Ascending aorta (tissue), 2 donors: ENCODE measurements at regions not wholly inside any gene's neighbourhood (a gene's known extent, or its start where the extent isn't known, plus 50 kb on each side); places are given as distances from the start of the nearest gene placed in this dataset.
"Not testable (repeated sequence)": the region's sequence is repeated elsewhere in the genome, so short reads cannot be mapped to it uniquely, and the experiment has no call there.

Experiments
- DNase-seq, 2 donors: peaks; one replicate each; pipeline ENCODE4 v3.0.0-alpha.2; 2019; ENCODE audit warnings: low spot score in 2 of 2
- H3K27ac ChIP-seq, 2 donors: fragments of 200-600 bp; sonication (generic); one replicate each; pipeline ENCODE4 v1.5.1; 2016 to 2017; ENCODE audit warnings: mild to moderate bottlenecking in 1 of 2
- H3K27me3 ChIP-seq: fragments of 200-600 bp; sonication (generic); one replicate; pipeline ENCODE4 v1.5.1; 2017
- H3K36me3 ChIP-seq, 2 donors: fragments of 200-600 bp; sonication (generic); one replicate each; pipeline ENCODE4 v1.5.1; 2016
- H3K4me1 ChIP-seq, 2 donors: fragments of 200-600 bp; sonication (generic); one replicate each; pipeline ENCODE4 v1.5.1; 2016 to 2017; ENCODE audit warnings: mild to moderate bottlenecking in 1 of 2
- H3K4me3 ChIP-seq, 2 donors: fragments of 200-600 bp; sonication (generic); one replicate each; pipeline ENCODE4 v1.5.1; 2016 to 2017; ENCODE audit warnings: mild to moderate bottlenecking in 1 of 2
- H3K9me3 ChIP-seq, 2 donors: fragments of 200-600 bp; sonication (generic); one replicate each; pipeline ENCODE4 v1.5.1; 2016
- intact Hi-C: fragments of 100-400 bp; cut with DNase I; formaldehyde crosslinking; loops from one replicate; pipeline ENCODE4 v1.15.1; 2023
- TF ChIP-seq, protein P1 (sequence below), 3 experiments: fragments of 200-600 bp in 2 of 3; fragments of 450-650 bp in 1 of 3; sonication (generic) in 2 of 3; IDR thresholded peaks; one replicate each; pipeline ENCODE4 v1.5.1; 2016 to 2019; ENCODE audit warnings: antibody characterized with exemption in 3 of 3, mild to moderate bottlenecking in 1 of 3, moderate library complexity in 1 of 3

DNA sequence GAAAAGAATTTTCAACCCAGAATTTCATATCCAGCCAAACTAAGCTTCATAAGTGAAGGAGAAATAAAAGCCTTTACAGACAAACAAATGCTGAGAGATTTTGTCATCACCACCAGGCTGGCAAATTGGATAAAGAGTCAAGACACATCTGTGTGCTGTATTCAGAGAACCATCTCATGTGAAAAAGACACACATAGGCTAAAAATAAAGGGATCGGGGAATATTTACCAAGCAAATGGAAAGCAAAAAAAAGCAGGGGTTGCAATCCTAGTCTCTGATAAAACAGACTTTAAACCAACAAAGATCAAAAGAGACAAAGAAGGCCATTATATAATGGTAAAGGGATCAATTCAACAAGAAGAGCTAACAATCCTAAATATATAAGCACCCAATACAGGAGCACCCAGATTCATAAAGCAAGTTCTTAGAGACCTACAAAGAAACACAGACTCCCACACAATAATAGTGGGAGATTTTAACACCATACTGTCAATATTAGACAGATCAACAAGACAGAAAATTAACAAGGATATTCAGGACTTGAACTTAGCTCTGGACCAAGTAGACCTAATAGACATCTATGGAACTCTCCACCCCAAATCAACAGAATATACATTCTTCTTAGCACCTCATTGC is 55.9 kb upstream of the ACSM6 start:
- H3K4me3 ChIP-seq, H3K4me1 ChIP-seq, H3K27me3 ChIP-seq, DNase-seq, H3K36me3 ChIP-seq, H3K9me3 ChIP-seq, H3K27ac ChIP-seq: not testable (repeated sequence)
- intact Hi-C loops: loop anchor here (10.0 kb wide), 1 partner anchor 107 kb away; no protein-coding TSS in a partner anchor

DNA sequence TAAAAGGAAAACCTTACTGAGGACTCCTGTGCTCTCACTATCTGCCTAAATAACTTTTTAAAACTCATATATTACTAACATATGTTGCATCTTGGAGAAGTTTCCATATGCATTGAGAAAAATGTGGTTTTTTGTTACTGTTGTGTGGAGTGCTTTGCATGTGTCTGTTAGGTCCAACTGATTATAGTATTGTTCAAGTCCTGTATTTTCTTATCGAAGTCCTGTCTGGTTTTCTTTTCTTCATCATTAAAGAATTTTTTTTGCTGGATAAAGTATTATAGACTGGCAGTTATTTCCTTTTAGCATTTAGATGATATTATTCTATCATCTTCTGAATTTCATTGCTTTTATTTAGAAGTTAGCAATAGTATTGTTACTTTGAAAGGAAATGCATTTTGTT is 59.5 kb upstream of the ACSM6 start:
- Histone ChIP-seq H3K27me3 (no peaks in the 10 kb centered on the region), H3K4me1 (no peaks in the 10 kb centered on the region), H3K27ac (no peak overlapping the region), H3K36me3 (no peaks in the 10 kb centered on the region), H3K4me3 (no peak overlapping the region), H3K9me3 (no peaks in the 10 kb centered on the region)
- DNase-seq: no peak
- TF ChIP-seq, protein P1, sequence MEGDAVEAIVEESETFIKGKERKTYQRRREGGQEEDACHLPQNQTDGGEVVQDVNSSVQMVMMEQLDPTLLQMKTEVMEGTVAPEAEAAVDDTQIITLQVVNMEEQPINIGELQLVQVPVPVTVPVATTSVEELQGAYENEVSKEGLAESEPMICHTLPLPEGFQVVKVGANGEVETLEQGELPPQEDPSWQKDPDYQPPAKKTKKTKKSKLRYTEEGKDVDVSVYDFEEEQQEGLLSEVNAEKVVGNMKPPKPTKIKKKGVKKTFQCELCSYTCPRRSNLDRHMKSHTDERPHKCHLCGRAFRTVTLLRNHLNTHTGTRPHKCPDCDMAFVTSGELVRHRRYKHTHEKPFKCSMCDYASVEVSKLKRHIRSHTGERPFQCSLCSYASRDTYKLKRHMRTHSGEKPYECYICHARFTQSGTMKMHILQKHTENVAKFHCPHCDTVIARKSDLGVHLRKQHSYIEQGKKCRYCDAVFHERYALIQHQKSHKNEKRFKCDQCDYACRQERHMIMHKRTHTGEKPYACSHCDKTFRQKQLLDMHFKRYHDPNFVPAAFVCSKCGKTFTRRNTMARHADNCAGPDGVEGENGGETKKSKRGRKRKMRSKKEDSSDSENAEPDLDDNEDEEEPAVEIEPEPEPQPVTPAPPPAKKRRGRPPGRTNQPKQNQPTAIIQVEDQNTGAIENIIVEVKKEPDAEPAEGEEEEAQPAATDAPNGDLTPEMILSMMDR (IDR thresholded peaks at IDR 0.05): no peak
- intact Hi-C loops: loop anchor here (10.0 kb wide), 1 partner anchor 110 kb away; no protein-coding TSS in a partner anchor

DNA sequence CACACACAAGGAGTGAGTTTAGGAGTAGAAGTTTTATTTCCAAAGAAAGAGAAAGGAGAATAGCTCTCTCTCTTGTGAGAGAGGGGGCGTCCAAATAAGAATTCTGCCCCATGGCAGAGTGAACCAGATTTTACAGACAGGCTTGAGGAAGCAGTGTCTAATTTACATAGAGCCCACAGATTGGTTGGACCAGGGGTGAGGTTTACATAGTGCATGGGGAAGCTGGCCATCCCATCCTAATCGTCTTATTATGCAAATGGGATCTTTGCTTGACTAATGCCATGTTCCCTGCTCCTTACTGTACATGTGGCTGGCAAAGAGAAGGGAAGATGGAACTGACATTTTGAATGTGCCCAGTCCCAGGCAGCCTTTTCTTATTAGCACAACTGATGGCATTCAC is 60.0 kb upstream of the ACSM6 start:
- TF ChIP-seq, protein P1 (IDR thresholded peaks at IDR 0.05): no peak
- no peak for DNase-seq
- intact Hi-C loops: loop anchor here (10.0 kb wide), 1 partner anchor 111 kb away; no protein-coding TSS in a partner anchor
- Histone ChIP-seq H3K36me3 (no peaks in the 10 kb centered on the region), H3K4me1 (no peaks in the 10 kb centered on the region), H3K9me3 (no peaks in the 10 kb centered on the region), H3K27me3 (no peaks in the 10 kb centered on the region), H3K27ac (no peak overlapping the region), H3K4me3 (no peak overlapping the region)

DNA sequence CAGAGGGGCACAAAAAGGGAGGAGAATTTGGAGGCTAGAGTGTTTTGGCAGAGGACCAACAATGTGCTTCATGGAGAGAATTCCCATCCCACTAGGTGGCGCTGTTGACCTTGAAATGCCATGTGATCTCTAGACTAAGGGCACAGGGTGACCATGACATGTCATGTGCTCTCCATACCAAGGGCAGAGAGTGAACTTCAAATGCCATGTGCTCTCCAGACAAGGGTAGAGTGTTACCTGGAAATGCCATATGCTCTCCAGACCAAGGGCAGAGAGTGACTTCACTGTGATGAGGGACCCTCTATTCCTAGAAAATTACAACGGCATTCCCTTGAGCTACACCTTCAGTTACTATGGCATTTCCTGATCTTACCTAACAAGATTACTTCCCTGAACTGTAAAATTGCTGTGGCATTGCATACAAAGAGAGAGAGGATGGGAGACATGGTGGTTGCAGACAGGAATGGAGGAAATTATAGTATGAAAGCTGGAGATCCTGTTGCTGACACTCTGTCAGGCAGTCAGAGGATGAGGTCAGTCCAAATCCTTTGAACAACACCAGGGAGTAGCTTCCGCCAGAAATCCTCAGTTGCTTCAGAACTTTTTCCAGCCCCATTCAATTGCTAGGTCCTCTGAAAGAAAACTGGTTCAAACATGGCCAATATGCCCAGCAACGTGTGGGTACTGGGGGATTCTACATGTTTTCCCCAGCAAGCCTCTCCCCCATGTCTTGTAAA is 60.9 kb upstream of the ACSM6 start:
- Histone ChIP-seq H3K36me3 (no peaks in the 10 kb centered on the region), H3K27me3 (no peaks in the 10 kb centered on the region), H3K9me3 (no peaks in the 10 kb centered on the region), H3K27ac (no peak overlapping the region), H3K4me3 (no peak overlapping the region), H3K4me1 (no peaks in the 10 kb centered on the region)
- peak in 1 of 2 donors; percentile 83 for DNase-seq
- intact Hi-C loops: loop anchor here (10.0 kb wide), 1 partner anchor 112 kb away; no protein-coding TSS in a partner anchor
- TF ChIP-seq, protein P1 (IDR thresholded peaks at IDR 0.05): peak; percentile 49 to 65 (median 64)

DNA sequence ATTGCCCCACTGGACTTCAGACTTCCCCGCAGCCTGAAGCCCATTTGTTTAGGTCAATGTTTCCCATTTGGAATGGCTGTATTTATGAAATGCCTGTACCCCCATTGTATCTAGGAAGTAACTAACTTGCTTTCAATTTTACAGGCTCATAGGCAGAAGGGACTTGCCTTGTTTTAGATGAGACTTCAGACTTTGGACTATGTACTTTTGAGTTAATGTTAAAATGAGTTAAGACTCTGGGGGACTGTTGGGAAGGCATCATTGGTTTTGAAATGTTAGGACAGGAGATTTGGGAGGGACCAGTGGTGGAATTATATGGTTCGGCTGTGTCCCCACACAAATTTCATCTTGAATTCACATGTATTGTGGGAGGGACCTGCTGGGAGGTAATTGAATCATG is 61.1 kb upstream of the CYP2C8 start:
- not testable (repeated sequence) for H3K9me3 ChIP-seq, DNase-seq, H3K27ac ChIP-seq, H3K4me1 ChIP-seq, H3K27me3 ChIP-seq, H3K4me3 ChIP-seq, H3K36me3 ChIP-seq
- intact Hi-C loops: loop anchor here (10.0 kb wide), 1 partner anchor 114 kb away; no protein-coding TSS in a partner anchor

DNA sequence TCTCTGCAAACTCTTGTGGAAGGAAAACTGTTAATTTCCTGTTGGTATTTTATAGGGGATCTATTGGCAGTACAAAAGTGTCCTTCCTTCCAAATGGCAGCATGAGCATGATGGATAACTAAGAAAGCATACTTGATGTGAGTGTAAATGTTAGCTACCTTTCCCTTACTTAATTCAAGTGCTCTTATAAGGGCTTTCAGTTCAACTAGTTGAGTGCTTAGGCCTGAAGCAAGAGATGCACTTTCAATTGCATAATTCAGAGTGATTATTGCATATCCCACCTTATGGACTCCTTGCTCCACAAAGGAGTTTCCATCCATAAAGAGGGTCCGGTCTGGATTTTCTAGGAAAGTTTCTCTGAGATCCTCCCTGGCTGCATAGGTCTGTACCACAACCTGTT is 56.3 kb upstream of the CYP2C8 start:
- TF ChIP-seq, protein P1 (IDR thresholded peaks at IDR 0.05): no peak
- DNase-seq: no peak
- Histone ChIP-seq H3K27ac (no peak overlapping the region), H3K4me1 (no peaks in the 10 kb centered on the region), H3K9me3 (peaks cover 0 to 10% of the 10 kb centered on the region in 2 donors), H3K27me3 (no peaks in the 10 kb centered on the region), H3K4me3 (no peak overlapping the region), H3K36me3 (no peaks in the 10 kb centered on the region)
- intact Hi-C loops: no loop called here
